ENCODE measurements at regions not wholly inside any gene's neighbourhood (a gene's known extent, or its start where the extent isn't known, plus 50 kb on each side); places are given as distances from the start of the nearest gene placed in this dataset.
"Not testable (repeated sequence)": the region's sequence is repeated elsewhere in the genome, so short reads cannot be mapped to it uniquely, and the experiment has no call there.

- Histone ChIP-seq H3K9ac (ENCODE audit: low read depth, low read length) (no peak overlapping the region), H3K9me3 (replicated peaks; ENCODE audit: low read length) (no peaks in the 10 kb centered on the region), H3K4me2 (ENCODE audit: low read length) (no peak overlapping the region), H3K4me1 (ENCODE audit: control insufficient read depth, insufficient read depth, low read length) (peaks cover 16% of the 10 kb centered on the region), H3K4me3 (ENCODE audit: low read length) (no peak overlapping the region), H3K36me3 (ENCODE audit: insufficient read depth, low read length) (no peaks in the 10 kb centered on the region), H3K27me3 (ENCODE audit: control insufficient read depth, insufficient read depth, low read length) (no peaks in the 10 kb centered on the region)
Measured at GRCh38 chr3:177795216-177795615, 597.9 kb upstream of the TBL1XR1 start.

- Histone ChIP-seq H3K27me3 (ENCODE audit: control insufficient read depth, insufficient read depth, low read length) (no peaks in the 10 kb centered on the region), H3K9me3 (replicated peaks; ENCODE audit: low read length) (no peaks in the 10 kb centered on the region), H3K36me3 (ENCODE audit: insufficient read depth, low read length) (no peaks in the 10 kb centered on the region), H3K4me2 (ENCODE audit: low read length) (no peak overlapping the region), H3K4me3 (ENCODE audit: low read length) (no peak overlapping the region), H3K9ac (ENCODE audit: low read depth, low read length) (no peak overlapping the region), H3K4me1 (ENCODE audit: control insufficient read depth, insufficient read depth, low read length) (peaks cover 18% of the 10 kb centered on the region)
Measured at GRCh38 chr3:177795859-177796258, 598.6 kb upstream of the TBL1XR1 start.

- not testable (repeated sequence) for H3K9ac ChIP-seq (ENCODE audit: low read depth, low read length); H3K4me3 ChIP-seq (ENCODE audit: low read length); H3K27me3 ChIP-seq (ENCODE audit: control insufficient read depth, insufficient read depth, low read length); H3K36me3 ChIP-seq (ENCODE audit: insufficient read depth, low read length); H3K9me3 ChIP-seq (replicated peaks; ENCODE audit: low read length)
- H3K4me2 ChIP-seq (ENCODE audit: low read length), result peak overlapping the region; percentile 21
- peaks cover 31% of the 10 kb centered on the region for H3K4me1 ChIP-seq (ENCODE audit: control insufficient read depth, insufficient read depth, low read length)
Measured at GRCh38 chr3:177800147-177800546, 602.9 kb upstream of the TBL1XR1 start.

- Histone ChIP-seq H3K36me3 (ENCODE audit: insufficient read depth, low read length) (no peaks in the 10 kb centered on the region), H3K4me1 (ENCODE audit: control insufficient read depth, insufficient read depth, low read length) (peaks cover 31% of the 10 kb centered on the region), H3K4me3 (ENCODE audit: low read length) (no peak overlapping the region), H3K4me2 (ENCODE audit: low read length) (peak overlapping the region; percentile 21), H3K9me3 (replicated peaks; ENCODE audit: low read length) (no peaks in the 10 kb centered on the region), H3K9ac (ENCODE audit: low read depth, low read length) (no peak overlapping the region), H3K27me3 (ENCODE audit: control insufficient read depth, insufficient read depth, low read length) (no peaks in the 10 kb centered on the region)
Measured at GRCh38 chr3:177800561-177800960, 603.3 kb upstream of the TBL1XR1 start.

GRCh38 chr3:177802151-177802900 lies 605.0 kb upstream of the TBL1XR1 start:
- H3K9ac ChIP-seq (ENCODE audit: low read depth, low read length), result peak overlapping the region; percentile 42
- peak overlapping the region; percentile 39 for H3K4me2 ChIP-seq (ENCODE audit: low read length)
- H3K27me3 ChIP-seq (ENCODE audit: control insufficient read depth, insufficient read depth, low read length), result no peaks in the 10 kb centered on the region
- H3K9me3 ChIP-seq (replicated peaks; ENCODE audit: low read length), result no peaks in the 10 kb centered on the region
- peaks cover 31% of the 10 kb centered on the region for H3K4me1 ChIP-seq (ENCODE audit: control insufficient read depth, insufficient read depth, low read length)
- H3K4me3 ChIP-seq (ENCODE audit: low read length), result no peak overlapping the region
- no peaks in the 10 kb centered on the region for H3K36me3 ChIP-seq (ENCODE audit: insufficient read depth, low read length)

- Histone ChIP-seq H3K4me2 (ENCODE audit: low read length) (no peak overlapping the region), H3K36me3 (ENCODE audit: insufficient read depth, low read length) (no peaks in the 10 kb centered on the region), H3K9me3 (replicated peaks; ENCODE audit: low read length) (no peaks in the 10 kb centered on the region), H3K9ac (ENCODE audit: low read depth, low read length) (no peak overlapping the region), H3K27me3 (ENCODE audit: control insufficient read depth, insufficient read depth, low read length) (no peaks in the 10 kb centered on the region), H3K4me3 (ENCODE audit: low read length) (no peak overlapping the region), H3K4me1 (ENCODE audit: control insufficient read depth, insufficient read depth, low read length) (peaks cover 34% of the 10 kb centered on the region)
Measured at GRCh38 chr3:177803500-177803899, 606.2 kb upstream of the TBL1XR1 start.

GRCh38 chr3:177804032-177804431 lies 606.8 kb upstream of the TBL1XR1 start:
- Histone ChIP-seq H3K4me3 (ENCODE audit: low read length) (no peak overlapping the region), H3K36me3 (ENCODE audit: insufficient read depth, low read length) (no peaks in the 10 kb centered on the region), H3K27me3 (ENCODE audit: control insufficient read depth, insufficient read depth, low read length) (no peaks in the 10 kb centered on the region), H3K9me3 (replicated peaks; ENCODE audit: low read length) (no peaks in the 10 kb centered on the region), H3K4me2 (ENCODE audit: low read length) (no peak overlapping the region), H3K9ac (ENCODE audit: low read depth, low read length) (no peak overlapping the region), H3K4me1 (ENCODE audit: control insufficient read depth, insufficient read depth, low read length) (peaks cover 34% of the 10 kb centered on the region)

GRCh38 chr3:177804646-177805045 lies 607.4 kb upstream of the TBL1XR1 start:
- no peaks in the 10 kb centered on the region for H3K9me3 ChIP-seq (replicated peaks; ENCODE audit: low read length)

GRCh38 chr3:177807150-177807875 lies 610.0 kb upstream of the TBL1XR1 start:
- Histone ChIP-seq H3K9me3 (replicated peaks; ENCODE audit: low read length) (no peaks in the 10 kb centered on the region), H3K4me1 (ENCODE audit: control insufficient read depth, insufficient read depth, low read length) (peaks cover 37% of the 10 kb centered on the region), H3K4me3 (ENCODE audit: low read length) (no peak overlapping the region), H3K9ac (ENCODE audit: low read depth, low read length) (no peak overlapping the region), H3K36me3 (ENCODE audit: insufficient read depth, low read length) (no peaks in the 10 kb centered on the region), H3K4me2 (ENCODE audit: low read length) (no peak overlapping the region), H3K27me3 (ENCODE audit: control insufficient read depth, insufficient read depth, low read length) (no peaks in the 10 kb centered on the region)

More at GRCh38 chr3:177804646-177805045, 607.4 kb upstream of the TBL1XR1 start:
- no peaks in the 10 kb centered on the region for H3K27me3 ChIP-seq (ENCODE audit: control insufficient read depth, insufficient read depth, low read length)
- H3K4me3 ChIP-seq (ENCODE audit: low read length), result no peak overlapping the region
- H3K4me1 ChIP-seq (ENCODE audit: control insufficient read depth, insufficient read depth, low read length), result peaks cover 36% of the 10 kb centered on the region
- no peaks in the 10 kb centered on the region for H3K36me3 ChIP-seq (ENCODE audit: insufficient read depth, low read length)
- no peak overlapping the region for H3K9ac ChIP-seq (ENCODE audit: low read depth, low read length)
- H3K4me2 ChIP-seq (ENCODE audit: low read length), result no peak overlapping the region

GRCh38 chr3:177808928-177809478 lies 611.7 kb upstream of the TBL1XR1 start:
- not testable (repeated sequence) for H3K27me3 ChIP-seq (ENCODE audit: control insufficient read depth, insufficient read depth, low read length); H3K36me3 ChIP-seq (ENCODE audit: insufficient read depth, low read length); H3K9ac ChIP-seq (ENCODE audit: low read depth, low read length); H3K4me3 ChIP-seq (ENCODE audit: low read length); H3K4me2 ChIP-seq (ENCODE audit: low read length); H3K9me3 ChIP-seq (replicated peaks; ENCODE audit: low read length)
- peaks cover 30% of the 10 kb centered on the region for H3K4me1 ChIP-seq (ENCODE audit: control insufficient read depth, insufficient read depth, low read length)

GRCh38 chr3:177810162-177810623 lies 612.9 kb upstream of the TBL1XR1 start:
- H3K36me3 ChIP-seq (ENCODE audit: insufficient read depth, low read length), result no peaks in the 10 kb centered on the region
- no peaks in the 10 kb centered on the region for H3K27me3 ChIP-seq (ENCODE audit: control insufficient read depth, insufficient read depth, low read length)
- H3K9ac ChIP-seq (ENCODE audit: low read depth, low read length), result peak overlapping the region; percentile 35
- peaks cover 30% of the 10 kb centered on the region for H3K4me1 ChIP-seq (ENCODE audit: control insufficient read depth, insufficient read depth, low read length)
- peak overlapping the region; percentile 38 for H3K4me2 ChIP-seq (ENCODE audit: low read length)
- H3K9me3 ChIP-seq (replicated peaks; ENCODE audit: low read length), result no peaks in the 10 kb centered on the region
- no peak overlapping the region for H3K4me3 ChIP-seq (ENCODE audit: low read length)
